GM19455 (cell line): ENCODE measurements at regions not wholly inside any gene's neighbourhood (a gene's known extent, or its start where the extent isn't known, plus 50 kb on each side); places are given as distances from the start of the nearest gene placed in this dataset.
"Not testable (repeated sequence)": the region's sequence is repeated elsewhere in the genome, so short reads cannot be mapped to it uniquely, and the experiment has no call there.

Source experiments
- ATAC-seq: cut with Tn5 transposase; IDR thresholded peaks from one replicate; pipeline ENCODE4 v1.9.1; 2021; ENCODE audit not compliant: unreplicated experiment

GRCh38 chr6:74253261-74253660 lies 557.3 kb downstream of the CD109 start:
- ATAC-seq: no peak

GRCh38 chr6:74250161-74250818 lies 554.3 kb downstream of the CD109 start:
- ATAC-seq: no peak

GRCh38 chr6:74249658-74250057 lies 553.7 kb downstream of the CD109 start:
- no peak for ATAC-seq

DNA sequence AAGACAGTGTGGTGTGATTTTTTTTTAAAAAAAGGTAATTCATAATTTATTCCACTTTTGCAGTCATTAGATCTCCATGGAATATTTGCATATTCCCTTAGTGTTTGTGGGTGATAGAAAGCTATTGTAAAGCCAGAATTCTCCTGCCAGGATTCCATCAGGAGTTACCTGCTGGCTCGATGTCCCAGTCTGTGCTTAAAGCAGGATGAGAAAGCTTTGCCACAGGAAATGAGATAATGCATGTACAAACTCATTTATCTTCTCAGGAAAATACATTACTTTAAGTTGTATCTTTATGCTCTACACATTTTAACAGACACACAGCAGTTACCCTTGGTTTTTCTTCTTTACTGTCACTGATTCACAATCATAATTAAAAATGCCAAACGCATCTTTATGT lies 553.0 kb downstream of the CD109 start:
- no peak for ATAC-seq

DNA sequence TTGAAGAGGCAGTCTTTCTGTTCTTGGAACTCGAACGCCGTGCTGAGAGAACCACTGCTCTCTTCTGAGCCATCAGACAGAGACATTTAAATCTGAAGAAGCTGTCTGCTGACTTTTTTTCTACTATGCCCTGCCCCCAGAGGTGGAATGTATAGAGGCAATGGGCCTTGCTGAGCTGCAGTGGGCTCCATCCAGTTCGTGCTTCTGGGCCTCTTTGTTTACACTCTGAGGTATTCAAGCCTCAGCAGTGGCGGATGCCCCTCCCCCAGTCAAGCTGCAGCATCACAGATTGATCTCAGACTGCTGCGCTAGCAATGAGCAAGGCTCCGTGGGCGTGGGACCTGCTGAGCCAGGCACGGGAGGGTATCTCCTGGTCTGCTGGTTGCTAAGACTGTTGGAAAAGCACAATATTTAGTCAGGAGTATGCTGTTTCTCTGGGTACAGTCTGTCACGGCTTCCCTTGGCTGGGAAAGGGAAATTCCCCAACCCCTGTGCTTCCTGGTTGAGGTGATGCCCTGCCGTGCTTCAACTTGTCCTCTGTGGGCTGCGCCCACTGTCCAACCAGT lies 526.8 kb downstream of the CD109 start:
- no peak for ATAC-seq

- no peak for ATAC-seq
Measured at GRCh38 chr6:74213995-74214394, 518.0 kb downstream of the CD109 start.

GRCh38 chr6:74208239-74208638 lies 512.2 kb downstream of the CD109 start:
- ATAC-seq: no peak

GRCh38 chr6:74199215-74199915 lies 503.4 kb downstream of the CD109 start:
- no peak for ATAC-seq

DNA sequence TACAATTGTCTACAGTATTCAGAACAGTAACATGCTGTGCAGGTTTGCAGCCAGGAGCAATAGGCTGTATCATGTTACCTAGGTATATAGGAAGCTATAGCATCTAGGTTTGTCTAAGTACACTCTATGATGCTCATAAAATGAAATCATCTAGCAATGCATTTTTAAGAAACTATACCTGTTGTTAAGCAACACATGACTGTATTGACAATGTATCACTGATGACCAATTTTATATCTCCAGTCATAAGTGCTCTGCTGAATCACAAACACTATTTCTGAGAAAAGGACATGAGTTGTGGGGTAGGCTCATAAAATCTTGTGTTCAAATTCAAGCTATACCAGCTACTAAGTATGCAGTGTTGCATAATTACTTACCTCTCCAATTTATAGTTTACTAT lies 501.3 kb downstream of the CD109 start:
- ATAC-seq: no peak

DNA sequence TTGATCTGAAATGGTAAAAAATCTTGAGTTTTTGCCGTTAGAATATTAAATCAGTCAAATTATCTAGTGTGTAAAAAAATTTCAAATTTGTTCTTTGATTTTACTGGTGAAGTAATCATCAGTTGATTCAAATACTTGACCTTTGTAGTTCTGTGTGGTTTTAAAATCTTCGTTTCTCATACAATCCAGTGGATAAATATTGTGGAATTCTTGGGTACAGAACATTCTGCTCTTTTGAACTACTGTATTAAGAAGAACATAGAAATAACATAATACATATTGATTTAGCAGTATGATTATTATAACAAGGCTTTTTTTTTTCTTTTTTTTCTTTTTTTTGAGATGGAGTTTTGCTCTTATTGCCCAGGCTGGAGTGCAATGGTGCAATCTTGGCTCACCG lies 491.8 kb downstream of the CD109 start:
- no peak for ATAC-seq

DNA sequence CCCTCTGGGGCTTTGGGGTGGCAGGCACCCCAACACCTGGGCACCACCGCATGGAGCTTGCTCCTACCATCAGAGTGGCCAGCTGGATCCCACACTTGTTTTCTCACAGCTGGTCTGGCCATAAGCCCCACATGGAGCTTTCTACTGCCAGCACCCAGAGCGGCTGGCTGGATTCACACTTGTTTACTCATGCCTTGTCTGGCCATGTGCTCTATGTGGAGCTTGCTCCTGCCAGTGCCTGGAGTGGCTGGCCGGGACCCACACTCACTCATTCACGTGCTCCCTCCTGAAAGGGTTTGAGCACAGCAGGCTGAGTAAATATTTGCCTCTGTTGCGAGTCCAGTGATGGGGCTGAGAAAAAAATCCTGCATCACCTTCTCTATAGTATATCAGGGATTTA lies 487.0 kb downstream of the CD109 start:
- ATAC-seq: no peak

- no peak for ATAC-seq
Measured at GRCh38 chr6:74181471-74181870, 485.5 kb downstream of the CD109 start.

- ATAC-seq: no peak
Measured at GRCh38 chr6:74177506-74177905, 481.5 kb downstream of the CD109 start.

DNA sequence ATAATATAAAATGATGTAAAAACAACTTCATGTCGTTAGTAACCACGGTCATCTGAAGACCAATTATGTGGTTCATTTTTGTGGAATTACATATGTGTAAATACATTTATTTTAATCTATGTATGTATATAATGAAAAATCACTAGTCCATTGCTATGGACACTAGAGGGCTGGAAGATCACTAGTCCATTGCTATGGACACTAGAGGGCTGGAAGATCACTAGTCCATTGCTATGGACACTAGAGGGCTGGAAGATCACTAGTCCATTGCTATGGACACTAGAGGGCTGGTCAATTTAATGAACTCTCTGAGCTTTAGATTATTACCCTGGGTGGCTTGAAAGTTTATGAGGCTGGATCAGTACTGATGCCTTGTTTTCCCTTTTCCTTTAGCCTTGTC lies 474.5 kb downstream of the CD109 start:
- not testable (repeated sequence) for ATAC-seq

DNA sequence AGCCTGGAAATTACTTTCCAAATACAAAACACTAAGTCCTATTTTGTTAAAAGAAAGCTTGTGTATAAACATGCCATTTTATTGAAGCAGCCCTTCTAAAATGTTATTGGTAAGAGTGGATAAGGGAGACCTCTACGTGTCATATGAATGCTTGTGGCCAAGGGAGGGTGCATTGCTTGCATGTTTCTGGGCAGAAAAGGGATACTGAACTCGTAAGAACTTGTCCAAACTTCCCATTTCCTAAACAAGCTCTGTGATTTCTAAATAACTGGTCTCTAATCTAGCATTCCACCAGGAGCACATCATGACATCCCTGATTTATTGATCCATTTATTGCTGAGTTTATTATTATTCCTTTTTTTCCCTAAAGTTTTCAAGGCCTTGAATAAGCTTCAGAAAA lies 474.1 kb downstream of the CD109 start:
- no peak for ATAC-seq

- no peak for ATAC-seq
Measured at GRCh38 chr6:74167976-74168375, 472.0 kb downstream of the CD109 start.

DNA sequence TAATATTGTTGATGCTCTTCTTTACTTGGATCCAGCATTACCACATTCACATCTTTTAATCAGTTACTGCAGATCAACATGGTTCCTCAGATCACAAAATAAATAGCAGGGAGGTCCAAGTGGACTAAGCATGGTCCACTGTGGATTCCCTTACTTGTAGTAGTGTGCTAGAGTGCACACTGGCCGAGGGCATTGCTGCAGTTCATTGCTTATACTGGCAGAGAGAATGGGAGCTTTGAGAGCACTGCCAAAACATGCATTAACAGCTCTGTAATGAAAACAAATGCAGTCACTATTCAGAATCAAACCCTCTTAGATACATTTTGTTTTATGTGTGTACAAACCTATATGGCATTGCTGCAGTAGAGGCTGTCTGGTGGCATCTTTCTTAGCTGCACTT lies 471.5 kb downstream of the CD109 start:
- ATAC-seq: no peak

DNA sequence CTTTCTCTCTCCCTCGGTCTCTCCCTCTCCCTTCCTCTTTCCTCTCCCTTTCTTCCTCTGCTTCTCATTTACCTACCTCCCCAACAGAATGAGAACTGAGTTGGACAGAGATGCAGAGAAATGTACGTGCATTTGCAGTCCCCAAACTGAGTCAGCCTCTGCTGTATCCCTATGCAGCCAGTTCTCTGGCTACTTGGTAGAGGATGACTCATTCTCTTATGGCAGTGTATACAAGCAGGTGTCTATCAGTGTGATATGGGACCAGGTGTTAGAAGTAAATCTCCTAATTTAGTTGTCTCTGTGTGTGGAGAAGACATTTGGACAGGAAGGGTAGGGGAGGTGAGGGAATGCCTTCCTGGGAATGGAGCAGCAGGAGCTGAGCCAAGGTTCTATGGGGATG lies 470.8 kb downstream of the CD109 start:
- ATAC-seq: no peak

- no peak for ATAC-seq
Measured at GRCh38 chr6:74161380-74161779, 465.4 kb downstream of the CD109 start.

DNA sequence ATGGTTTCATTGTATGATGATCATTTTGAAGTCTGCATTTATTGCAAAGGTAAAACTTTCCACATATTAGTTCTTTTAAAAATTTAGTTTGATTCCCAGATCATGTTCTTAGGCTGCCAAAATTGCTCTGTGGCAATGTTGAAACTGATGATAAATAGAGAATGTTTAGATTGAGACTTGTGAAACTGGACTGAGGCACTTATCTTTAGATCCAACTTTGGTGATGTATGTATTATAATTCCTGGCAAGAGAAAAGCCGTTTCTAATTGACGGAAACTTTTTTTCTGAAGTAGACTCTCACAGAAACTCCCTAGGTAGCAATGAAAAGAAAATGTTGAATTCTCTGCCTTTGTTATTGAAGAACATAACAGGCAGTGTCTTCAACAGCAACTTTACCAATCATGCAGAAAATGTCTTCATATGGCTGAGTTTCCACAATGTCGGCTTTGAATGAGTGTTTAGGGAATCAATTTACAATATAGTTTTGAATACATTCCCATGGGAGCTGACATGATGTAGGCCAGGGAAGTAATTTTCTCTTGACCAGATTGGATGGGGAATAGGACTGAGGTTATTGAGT lies 456.2 kb downstream of the CD109 start:
- ATAC-seq: no peak

DNA sequence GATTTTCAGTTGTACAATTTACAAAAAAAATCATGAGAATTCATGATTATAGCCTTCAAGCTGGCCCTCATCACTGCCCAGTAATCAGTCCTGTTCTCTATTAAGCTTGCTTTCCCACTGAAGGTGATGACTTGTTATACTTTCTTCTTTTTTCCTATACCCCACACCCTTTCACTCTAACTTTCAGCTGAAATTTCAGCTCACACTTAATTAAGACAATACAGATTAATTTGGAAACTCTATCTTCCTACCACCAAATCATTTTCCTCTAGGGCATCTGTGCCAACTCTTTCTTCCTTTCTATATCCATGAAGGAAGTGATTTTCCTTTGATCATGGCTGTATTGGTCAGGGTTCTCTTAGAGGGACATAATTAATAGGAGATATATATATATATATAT lies 449.9 kb downstream of the CD109 start:
- ATAC-seq: no peak

DNA sequence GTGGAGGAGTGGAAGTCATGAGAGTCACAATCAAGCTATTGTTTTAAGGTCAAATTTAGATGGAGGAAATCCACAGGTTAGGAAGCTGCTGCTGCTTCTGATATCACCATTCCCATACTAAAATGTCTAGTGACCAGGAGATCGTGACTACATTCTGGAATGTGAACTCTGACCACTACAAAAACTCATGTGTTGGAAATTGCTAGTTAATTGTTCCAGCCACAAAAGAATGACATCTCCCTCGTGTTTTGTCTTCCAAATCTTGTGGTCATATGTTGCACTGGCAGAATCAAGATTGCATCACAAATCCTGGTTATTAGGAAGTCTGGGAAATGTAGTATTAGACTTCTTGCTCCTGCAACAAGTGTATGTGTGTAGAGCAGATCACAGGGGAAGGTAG lies 441.9 kb downstream of the CD109 start:
- ATAC-seq: no peak
